Effector CD8-positive, alpha-beta T cell (primary cell): ENCODE measurements at regions not wholly inside any gene's neighbourhood (a gene's known extent, or its start where the extent isn't known, plus 50 kb on each side); places are given as distances from the start of the nearest gene placed in this dataset.

Experiments
- DNase-seq: peaks from one replicate; lab custom pipeline; 2025; lab: John Stamatoyannopoulos, UW

GRCh38 chr2:16412321-16413030 is 253.2 kb downstream of the CYRIA start:
- no peak for DNase-seq

GRCh38 chr2:16411788-16412187 is 253.8 kb downstream of the CYRIA start:
- DNase-seq: no peak

- DNase-seq: no peak
Measured at GRCh38 chr2:16409849-16410248, 255.8 kb downstream of the CYRIA start.

- no peak for DNase-seq
Measured at GRCh38 chr2:16409006-16409390, 256.6 kb downstream of the CYRIA start.

GRCh38 chr2:16408331-16409005 is 257.2 kb downstream of the CYRIA start:
- no peak for DNase-seq

- no peak for DNase-seq
Measured at GRCh38 chr2:16407358-16407757, 258.3 kb downstream of the CYRIA start.

- no peak for DNase-seq
Measured at GRCh38 chr2:16406496-16407289, 258.9 kb downstream of the CYRIA start.

GRCh38 chr2:16405551-16405950 is 260.1 kb downstream of the CYRIA start:
- no peak for DNase-seq

- DNase-seq: no peak
Measured at GRCh38 chr2:16404551-16405300, 260.9 kb downstream of the CYRIA start.

GRCh38 chr2:16404146-16404545 is 261.5 kb downstream of the CYRIA start:
- no peak for DNase-seq

GRCh38 chr2:16402891-16403290 is 262.7 kb downstream of the CYRIA start:
- no peak for DNase-seq

GRCh38 chr2:16401761-16402300 is 263.8 kb downstream of the CYRIA start:
- no peak for DNase-seq

- DNase-seq: no peak
Measured at GRCh38 chr2:16400127-16400623, 265.5 kb downstream of the CYRIA start.

- no peak for DNase-seq
Measured at GRCh38 chr2:16398486-16399043, 267.1 kb downstream of the CYRIA start.

- DNase-seq: no peak
Measured at GRCh38 chr2:16397681-16398475, 267.8 kb downstream of the CYRIA start.

- no peak for DNase-seq
Measured at GRCh38 chr2:16396986-16397385, 268.6 kb downstream of the CYRIA start.

- DNase-seq: no peak
Measured at GRCh38 chr2:16396171-16396570, 269.5 kb downstream of the CYRIA start.

- no peak for DNase-seq
Measured at GRCh38 chr2:16395601-16396000, 270.0 kb downstream of the CYRIA start.

- DNase-seq: no peak
Measured at GRCh38 chr2:16394986-16395550, 270.6 kb downstream of the CYRIA start.
